ENCODE measurements at regions not wholly inside any gene's neighbourhood (a gene's known extent, or its start where the extent isn't known, plus 50 kb on each side); places are given as distances from the start of the nearest gene placed in this dataset.
"Not testable (repeated sequence)": the region's sequence is repeated elsewhere in the genome, so short reads cannot be mapped to it uniquely, and the experiment has no call there.

- Histone ChIP-seq H3K27ac (no peak overlapping the region), H3K4me1 (no peaks in the 10 kb centered on the region), H3K36me3 (no peaks in the 10 kb centered on the region), H3K27me3 (no peaks in the 10 kb centered on the region), H3K9me3 (no peaks in the 10 kb centered on the region), H3K4me3 (no peak overlapping the region)
- DNase-seq = no peak
- TF ChIP-seq POLR2A (IDR thresholded peaks at IDR 0.05) (no peak), CTCF (IDR thresholded peaks at IDR 0.05) (no peak)
These were observed 208.8 kb upstream of the USP9Y start for GRCh38 chrY:12492218-12492617.

- DNase-seq = no peak
- H3K27me3 ChIP-seq = no peaks in the 10 kb centered on the region
- no peak for TF ChIP-seq POLR2A (IDR thresholded peaks at IDR 0.05)
- TF ChIP-seq CTCF (IDR thresholded peaks at IDR 0.05) = no peak
- no peaks in the 10 kb centered on the region for H3K4me1 ChIP-seq
- no peaks in the 10 kb centered on the region for H3K9me3 ChIP-seq
- no peak overlapping the region for H3K4me3 ChIP-seq
- H3K27ac ChIP-seq = no peak overlapping the region
- no peaks in the 10 kb centered on the region for H3K36me3 ChIP-seq
These were observed 205.0 kb upstream of the USP9Y start for GRCh38 chrY:12496007-12496406.

GRCh38 chrY:12500096-12500495 is 200.9 kb upstream of the USP9Y start:
- no peak for TF ChIP-seq CTCF (IDR thresholded peaks at IDR 0.05)
- TF ChIP-seq POLR2A (IDR thresholded peaks at IDR 0.05) = no peak
- H3K27ac ChIP-seq = no peak overlapping the region
- H3K9me3 ChIP-seq = no peaks in the 10 kb centered on the region
- no peak for DNase-seq
- H3K36me3 ChIP-seq = no peaks in the 10 kb centered on the region
- no peaks in the 10 kb centered on the region for H3K27me3 ChIP-seq
- no peaks in the 10 kb centered on the region for H3K4me1 ChIP-seq
- H3K4me3 ChIP-seq = no peak overlapping the region

GRCh38 chrY:12504028-12504427 is 197.0 kb upstream of the USP9Y start:
- H3K27ac ChIP-seq, H3K36me3 ChIP-seq, H3K9me3 ChIP-seq, H3K4me3 ChIP-seq, H3K4me1 ChIP-seq, DNase-seq, H3K27me3 ChIP-seq: not testable (repeated sequence)

- Histone ChIP-seq H3K4me1 (no peaks in the 10 kb centered on the region), H3K27ac (no peak overlapping the region), H3K4me3 (no peak overlapping the region), H3K9me3 (no peaks in the 10 kb centered on the region), H3K27me3 (no peaks in the 10 kb centered on the region), H3K36me3 (no peaks in the 10 kb centered on the region)
- no peak for TF ChIP-seq CTCF (IDR thresholded peaks at IDR 0.05)
- TF ChIP-seq POLR2A (IDR thresholded peaks at IDR 0.05) = no peak
- no peak for DNase-seq
These were observed 183.7 kb upstream of the USP9Y start for GRCh38 chrY:12517338-12517737.

GRCh38 chrY:12525206-12525605 is 175.8 kb upstream of the USP9Y start:
- Histone ChIP-seq H3K36me3 (no peaks in the 10 kb centered on the region), H3K9me3 (no peaks in the 10 kb centered on the region), H3K4me1 (no peaks in the 10 kb centered on the region), H3K4me3 (no peak overlapping the region), H3K27me3 (no peaks in the 10 kb centered on the region), H3K27ac (no peak overlapping the region)
- DNase-seq = no peak
- TF ChIP-seq CTCF (IDR thresholded peaks at IDR 0.05) (no peak), POLR2A (IDR thresholded peaks at IDR 0.05) (no peak)
